SK-N-SH treated with all-trans-retinoic acid at 6 μM for 48 hours (cell line): ENCODE measurements at regions not wholly inside any gene's neighbourhood (a gene's known extent, or its start where the extent isn't known, plus 50 kb on each side); places are given as distances from the start of the nearest gene placed in this dataset.

Source experiments
- ATAC-seq: fragments of 200-7000 bp; cut with Tn5 transposase; 3 replicates; pipeline ENCODE4 v1.9.1; 2020; ENCODE audit warnings: mild to moderate bottlenecking, moderate library complexity
- BACH2 ChIP-seq: fragments of 250-450 bp; sonication (Bioruptor Pico); IDR thresholded peaks from 2 replicates; pipeline ENCODE4 v1.9.0; 2021; ENCODE audit warnings: mild to moderate bottlenecking, borderline replicate concordance
- CSDC2 ChIP-seq: fragments of 250-450 bp; sonication (Bioruptor Pico); IDR thresholded peaks from 2 replicates; pipeline ENCODE4 v1.5.0; 2020; ENCODE audit warnings: mild to moderate bottlenecking, moderate library complexity
- ESRRG ChIP-seq: fragments of 250-450 bp; sonication (Bioruptor Pico); IDR thresholded peaks from 2 replicates; pipeline ENCODE4 v1.6.1; 2021; ENCODE audit warnings: mild to moderate bottlenecking
- GLIS3 ChIP-seq: fragments of 250-450 bp; sonication (Bioruptor Pico); IDR thresholded peaks from 2 replicates; pipeline ENCODE4 v1.5.0; 2020; ENCODE audit warnings: mild to moderate bottlenecking, moderate library complexity
- ISL1 ChIP-seq: fragments of 250-450 bp; sonication (Bioruptor Pico); IDR thresholded peaks from 2 replicates; pipeline ENCODE4 v2.1.2; 2022; ENCODE audit warnings: mild to moderate bottlenecking, moderate library complexity
- OSR1 ChIP-seq: fragments of 250-450 bp; sonication (Bioruptor Pico); IDR thresholded peaks from 2 replicates; pipeline ENCODE4 v1.8.0; 2022; ENCODE audit warnings: moderate library complexity, mild to moderate bottlenecking, inconsistent platforms
- PPARA ChIP-seq: fragments of 250-450 bp; sonication (Bioruptor Pico); IDR thresholded peaks from 2 replicates; pipeline ENCODE4 v1.5.0; 2020; ENCODE audit warnings: mild to moderate bottlenecking, borderline replicate concordance
- TCF4 ChIP-seq: fragments of 250-450 bp; sonication (Bioruptor Pico); IDR thresholded peaks from 2 replicates; pipeline ENCODE4 v1.8.0; 2021; ENCODE audit warnings: mild to moderate bottlenecking, moderate library complexity, borderline replicate concordance
- TOX ChIP-seq: fragments of 250-450 bp; sonication (Bioruptor Pico); IDR thresholded peaks from 2 replicates; pipeline ENCODE4 v1.8.0; 2021; ENCODE audit warnings: mild to moderate bottlenecking, moderate library complexity, borderline replicate concordance
- ZC3H10 ChIP-seq: fragments of 250-450 bp; sonication (Bioruptor Pico); IDR thresholded peaks from 2 replicates; pipeline ENCODE4 v1.5.1; 2021; ENCODE audit warnings: mild to moderate bottlenecking, moderate library complexity
- ZFP3 ChIP-seq: fragments of 250-450 bp; sonication (Bioruptor Pico); IDR thresholded peaks from 2 replicates; pipeline ENCODE4 v1.5.0; 2020; ENCODE audit warnings: mild to moderate bottlenecking, moderate library complexity
- ZFP30 ChIP-seq: fragments of 450-650 bp; formaldehyde crosslinking; IDR thresholded peaks from 2 replicates; pipeline ENCODE4 v1.5.0; 2022; ENCODE audit warnings: mild to moderate bottlenecking, moderate library complexity
- ZNF565 ChIP-seq: fragments of 450-650 bp; formaldehyde crosslinking; conservative IDR thresholded peaks from 2 replicates; pipeline ENCODE4 v1.5.0; 2020; ENCODE audit warnings: low read depth, mild to moderate bottlenecking, moderate library complexity
- ZNF70 ChIP-seq: fragments of 450-650 bp; formaldehyde crosslinking; IDR thresholded peaks from 2 replicates; pipeline ENCODE4 v1.5.0; 2020; ENCODE audit warnings: mild to moderate bottlenecking, moderate library complexity
- ZNF8 ChIP-seq: fragments of 450-650 bp; formaldehyde crosslinking; IDR thresholded peaks from 2 replicates; pipeline ENCODE4 v1.5.0; 2020; ENCODE audit warnings: mild to moderate bottlenecking, moderate library complexity
- TF ChIP-seq, protein P1 (sequence below): fragments of 250-450 bp; sonication (Bioruptor Pico); IDR thresholded peaks from 2 replicates; pipeline ENCODE4 v1.5.1; 2021; ENCODE audit warnings: mild to moderate bottlenecking, moderate library complexity
- TF ChIP-seq, protein P2 (sequence below): fragments of 250-450 bp; sonication (Bioruptor Pico); IDR thresholded peaks from 2 replicates; pipeline ENCODE4 v1.8.0; 2020; ENCODE audit warnings: mild to moderate bottlenecking, moderate library complexity, borderline replicate concordance
- TF ChIP-seq, protein P3 (sequence below): fragments of 250-450 bp; sonication (Bioruptor Pico); IDR thresholded peaks from 2 replicates; pipeline ENCODE4 v1.5.1; 2020; ENCODE audit warnings: low read depth, mild to moderate bottlenecking, moderate library complexity
- TF ChIP-seq, protein P4 (sequence below): fragments of 250-450 bp; sonication (Bioruptor Pico); IDR thresholded peaks from 2 replicates; pipeline ENCODE4 v1.8.0; 2021; ENCODE audit warnings: low read depth, mild to moderate bottlenecking, moderate library complexity, borderline replicate concordance

DNA sequence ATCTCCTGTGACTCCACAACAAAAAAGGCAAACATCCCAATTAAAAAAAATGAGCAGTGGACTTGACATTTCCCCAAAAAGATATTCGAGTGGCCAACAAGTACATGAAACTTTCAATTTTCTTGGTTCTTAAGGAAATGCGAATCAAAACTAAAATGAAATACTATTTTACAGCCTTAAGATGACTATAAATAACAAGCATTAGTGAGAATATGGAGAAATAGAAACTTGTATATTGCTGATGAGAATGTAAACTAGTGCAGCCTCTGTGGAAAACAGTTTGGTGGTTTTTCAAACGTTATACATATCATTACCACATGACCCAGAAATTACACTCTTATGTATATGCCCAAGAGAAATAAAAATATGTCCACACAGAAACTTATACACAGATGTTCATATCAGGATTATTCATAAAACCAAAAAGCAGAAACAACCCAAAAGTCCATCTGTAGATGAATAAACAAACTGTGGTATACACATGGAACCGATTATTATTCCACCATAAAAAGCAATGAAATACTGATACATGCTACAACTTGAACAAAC is 153.2 kb upstream of the GPR149 start:
- no peak for ATAC-seq
- TF ChIP-seq PPARA (CRISPR knock-in tag) (no peak), ZNF8 (CRISPR knock-in tag) (no peak), ESRRG (CRISPR knock-in tag) (no peak), ZC3H10 (CRISPR knock-in tag) (no peak), BACH2 (CRISPR knock-in tag) (no peak), CSDC2 (CRISPR knock-in tag) (no peak), ZNF565 (CRISPR knock-in tag) (no peak), ISL1 (CRISPR knock-in tag) (no peak), ZNF70 (CRISPR knock-in tag) (no peak), TCF4 (CRISPR knock-in tag) (no peak), GLIS3 (CRISPR knock-in tag) (no peak), OSR1 (CRISPR knock-in tag) (no peak), ZFP3 (CRISPR knock-in tag) (no peak), TOX (CRISPR knock-in tag) (no peak)
- TF ChIP-seq, protein P1, sequence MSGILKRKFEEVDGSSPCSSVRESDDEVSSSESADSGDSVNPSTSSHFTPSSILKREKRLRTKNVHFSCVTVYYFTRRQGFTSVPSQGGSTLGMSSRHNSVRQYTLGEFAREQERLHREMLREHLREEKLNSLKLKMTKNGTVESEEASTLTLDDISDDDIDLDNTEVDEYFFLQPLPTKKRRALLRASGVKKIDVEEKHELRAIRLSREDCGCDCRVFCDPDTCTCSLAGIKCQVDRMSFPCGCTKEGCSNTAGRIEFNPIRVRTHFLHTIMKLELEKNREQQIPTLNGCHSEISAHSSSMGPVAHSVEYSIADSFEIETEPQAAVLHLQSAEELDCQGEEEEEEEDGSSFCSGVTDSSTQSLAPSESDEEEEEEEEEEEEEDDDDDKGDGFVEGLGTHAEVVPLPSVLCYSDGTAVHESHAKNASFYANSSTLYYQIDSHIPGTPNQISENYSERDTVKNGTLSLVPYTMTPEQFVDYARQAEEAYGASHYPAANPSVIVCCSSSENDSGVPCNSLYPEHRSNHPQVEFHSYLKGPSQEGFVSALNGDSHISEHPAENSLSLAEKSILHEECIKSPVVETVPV (CRISPR knock-in tag), result no peak
- TF ChIP-seq, protein P2, sequence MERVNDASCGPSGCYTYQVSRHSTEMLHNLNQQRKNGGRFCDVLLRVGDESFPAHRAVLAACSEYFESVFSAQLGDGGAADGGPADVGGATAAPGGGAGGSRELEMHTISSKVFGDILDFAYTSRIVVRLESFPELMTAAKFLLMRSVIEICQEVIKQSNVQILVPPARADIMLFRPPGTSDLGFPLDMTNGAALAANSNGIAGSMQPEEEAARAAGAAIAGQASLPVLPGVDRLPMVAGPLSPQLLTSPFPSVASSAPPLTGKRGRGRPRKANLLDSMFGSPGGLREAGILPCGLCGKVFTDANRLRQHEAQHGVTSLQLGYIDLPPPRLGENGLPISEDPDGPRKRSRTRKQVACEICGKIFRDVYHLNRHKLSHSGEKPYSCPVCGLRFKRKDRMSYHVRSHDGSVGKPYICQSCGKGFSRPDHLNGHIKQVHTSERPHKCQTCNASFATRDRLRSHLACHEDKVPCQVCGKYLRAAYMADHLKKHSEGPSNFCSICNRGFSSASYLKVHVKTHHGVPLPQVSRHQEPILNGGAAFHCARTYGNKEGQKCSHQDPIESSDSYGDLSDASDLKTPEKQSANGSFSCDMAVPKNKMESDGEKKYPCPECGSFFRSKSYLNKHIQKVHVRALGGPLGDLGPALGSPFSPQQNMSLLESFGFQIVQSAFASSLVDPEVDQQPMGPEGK (CRISPR knock-in tag), result no peak
- TF ChIP-seq, protein P3, sequence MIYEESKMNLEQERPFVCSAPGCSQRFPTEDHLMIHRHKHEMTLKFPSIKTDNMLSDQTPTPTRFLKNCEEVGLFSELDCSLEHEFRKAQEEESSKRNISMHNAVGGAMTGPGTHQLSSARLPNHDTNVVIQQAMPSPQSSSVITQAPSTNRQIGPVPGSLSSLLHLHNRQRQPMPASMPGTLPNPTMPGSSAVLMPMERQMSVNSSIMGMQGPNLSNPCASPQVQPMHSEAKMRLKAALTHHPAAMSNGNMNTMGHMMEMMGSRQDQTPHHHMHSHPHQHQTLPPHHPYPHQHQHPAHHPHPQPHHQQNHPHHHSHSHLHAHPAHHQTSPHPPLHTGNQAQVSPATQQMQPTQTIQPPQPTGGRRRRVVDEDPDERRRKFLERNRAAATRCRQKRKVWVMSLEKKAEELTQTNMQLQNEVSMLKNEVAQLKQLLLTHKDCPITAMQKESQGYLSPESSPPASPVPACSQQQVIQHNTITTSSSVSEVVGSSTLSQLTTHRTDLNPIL (CRISPR knock-in tag), result no peak

DNA sequence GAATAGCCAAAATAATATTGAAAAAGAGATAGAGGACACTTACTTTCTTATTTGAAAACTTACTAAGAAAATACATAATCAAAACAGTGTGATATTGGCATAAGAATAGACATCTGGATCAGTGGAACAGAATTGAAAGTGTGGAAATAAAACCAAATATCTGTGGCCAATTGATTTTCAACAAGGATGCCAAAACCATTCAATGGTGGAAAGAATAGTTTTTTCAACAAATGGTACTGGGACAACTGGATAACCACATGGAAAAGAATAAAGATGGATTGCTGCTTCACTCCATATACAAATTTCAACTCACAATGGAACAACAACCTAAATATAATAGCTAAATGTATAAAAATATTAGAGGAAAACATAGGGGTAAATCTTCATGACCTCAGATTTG is 152.5 kb upstream of the GPR149 start:
- no peak for ATAC-seq
- TF ChIP-seq GLIS3 (CRISPR knock-in tag) (no peak), OSR1 (CRISPR knock-in tag) (no peak), ZFP30 (CRISPR knock-in tag) (no peak), ESRRG (CRISPR knock-in tag) (no peak)
- TF ChIP-seq, protein P1 (CRISPR knock-in tag), result no peak
- TF ChIP-seq, all 23 proteins: peak for 0

DNA sequence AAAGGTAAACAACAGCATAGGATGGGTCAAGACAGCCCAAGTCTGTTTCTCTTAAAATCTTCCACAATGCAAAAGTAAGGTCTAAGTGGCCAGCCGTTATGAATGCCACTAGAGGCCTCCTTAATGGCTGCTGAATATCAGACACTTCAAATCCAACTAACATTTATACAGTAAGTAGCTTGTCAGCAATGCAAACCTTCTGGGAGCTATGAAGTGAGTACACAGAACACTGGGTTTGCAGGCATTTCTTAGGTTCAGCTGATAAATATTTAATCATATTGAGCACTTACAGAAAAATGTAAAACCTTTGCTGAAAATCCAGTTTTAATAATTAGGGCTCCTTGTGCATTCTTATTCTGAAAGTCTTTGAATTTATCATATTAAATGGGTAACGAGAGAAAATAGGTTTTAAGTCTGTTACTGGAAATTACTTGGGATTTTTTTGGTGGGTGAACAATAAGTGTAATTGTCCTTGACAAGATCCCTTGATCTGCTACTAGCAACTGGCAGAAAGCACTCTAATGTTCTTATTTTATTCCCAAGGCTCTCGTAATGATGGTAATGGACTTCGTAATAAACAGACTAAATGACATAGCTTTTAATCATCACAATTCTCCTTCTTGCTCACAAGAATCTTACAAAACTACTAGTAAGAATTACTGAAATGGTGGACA is 141.7 kb upstream of the GPR149 start:
- ATAC-seq, result no peak
- TF ChIP-seq, protein P2 (CRISPR knock-in tag), result no peak
- no peak for TF ChIP-seq GLIS3 (CRISPR knock-in tag)
- TF ChIP-seq ZC3H10 (CRISPR knock-in tag), result no peak
- TF ChIP-seq BACH2 (CRISPR knock-in tag), result no peak
- TF ChIP-seq PPARA (CRISPR knock-in tag), result no peak
- TF ChIP-seq, protein P3 (CRISPR knock-in tag), result no peak
- TF ChIP-seq ZFP3 (CRISPR knock-in tag), result no peak
- TF ChIP-seq, protein P4, sequence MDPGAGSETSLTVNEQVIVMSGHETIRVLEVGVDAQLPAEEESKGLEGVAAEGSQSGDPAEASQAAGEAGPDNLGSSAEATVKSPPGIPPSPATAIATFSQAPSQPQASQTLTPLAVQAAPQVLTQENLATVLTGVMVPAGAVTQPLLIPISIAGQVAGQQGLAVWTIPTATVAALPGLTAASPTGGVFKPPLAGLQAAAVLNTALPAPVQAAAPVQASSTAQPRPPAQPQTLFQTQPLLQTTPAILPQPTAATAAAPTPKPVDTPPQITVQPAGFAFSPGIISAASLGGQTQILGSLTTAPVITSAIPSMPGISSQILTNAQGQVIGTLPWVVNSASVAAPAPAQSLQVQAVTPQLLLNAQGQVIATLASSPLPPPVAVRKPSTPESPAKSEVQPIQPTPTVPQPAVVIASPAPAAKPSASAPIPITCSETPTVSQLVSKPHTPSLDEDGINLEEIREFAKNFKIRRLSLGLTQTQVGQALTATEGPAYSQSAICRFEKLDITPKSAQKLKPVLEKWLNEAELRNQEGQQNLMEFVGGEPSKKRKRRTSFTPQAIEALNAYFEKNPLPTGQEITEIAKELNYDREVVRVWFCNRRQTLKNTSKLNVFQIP (CRISPR knock-in tag), result no peak
- TF ChIP-seq ZNF8 (CRISPR knock-in tag), result no peak
- TF ChIP-seq TCF4 (CRISPR knock-in tag), result no peak
- no peak for TF ChIP-seq ZNF70 (CRISPR knock-in tag)
